ENCODE measurements at regions not wholly inside any gene's neighbourhood (a gene's known extent, or its start where the extent isn't known, plus 50 kb on each side); places are given as distances from the start of the nearest gene placed in this dataset.
"Not testable (repeated sequence)": the region's sequence is repeated elsewhere in the genome, so short reads cannot be mapped to it uniquely, and the experiment has no call there.

DNA sequence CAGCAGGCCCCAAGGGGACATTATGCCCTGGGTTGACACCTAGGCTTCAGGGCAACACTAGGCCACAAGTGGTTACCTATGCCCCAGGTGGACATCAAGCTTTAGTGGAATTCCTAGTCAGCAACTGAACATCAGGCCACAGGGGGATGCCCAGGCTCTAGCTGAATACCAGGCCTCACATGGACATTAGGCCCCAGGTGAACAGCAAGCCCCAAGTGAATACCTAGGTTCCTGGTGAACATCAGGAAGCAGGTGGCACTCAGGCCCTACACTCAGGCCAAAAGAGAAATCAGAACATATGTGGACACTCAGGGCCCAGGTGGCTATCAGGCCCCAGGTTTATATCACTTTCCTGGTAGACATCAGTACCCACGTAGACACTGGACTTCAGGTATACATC lies 75.2 kb upstream of the ZNF337 start:
- not testable (repeated sequence) for H3K27me3 Mint-ChIP-seq (ENCODE audit: low read depth); H3K4me3 Mint-ChIP-seq; H3K4me1 Mint-ChIP-seq (ENCODE audit: low read depth); H3K27ac Mint-ChIP-seq; H3K9me3 Mint-ChIP-seq; DNase-seq (ENCODE audit: low spot score); H3K36me3 Mint-ChIP-seq (ENCODE audit: low read depth)

DNA sequence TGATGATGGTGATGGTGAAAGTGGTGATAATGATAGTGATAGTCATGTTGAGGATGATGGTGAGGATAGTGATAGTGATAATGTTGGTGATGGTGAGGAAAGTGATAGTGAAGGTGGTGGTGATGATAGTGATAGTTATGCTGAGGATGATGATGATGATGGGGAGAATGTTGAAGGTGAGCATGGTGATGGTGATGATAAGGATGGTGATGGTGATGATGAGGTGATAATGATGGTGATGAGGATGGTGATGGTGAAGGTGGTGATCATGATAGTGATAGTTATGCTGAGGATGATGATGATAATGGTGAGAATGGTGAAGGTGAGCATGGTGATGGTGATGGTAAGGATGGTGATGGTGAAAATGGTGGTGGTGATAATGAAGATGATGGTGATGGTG lies 64.9 kb upstream of the ZNF337 start:
- H3K27ac Mint-ChIP-seq: no peak overlapping the region
- no peaks in the 10 kb centered on the region for H3K27me3 Mint-ChIP-seq (ENCODE audit: low read depth)
- DNase-seq (ENCODE audit: low spot score): no peak
- H3K36me3 Mint-ChIP-seq (ENCODE audit: low read depth): no peaks in the 10 kb centered on the region
- H3K9me3 Mint-ChIP-seq: no peaks in the 10 kb centered on the region
- H3K4me3 Mint-ChIP-seq: no peak overlapping the region
- H3K4me1 Mint-ChIP-seq (ENCODE audit: low read depth): no peaks in the 10 kb centered on the region

DNA sequence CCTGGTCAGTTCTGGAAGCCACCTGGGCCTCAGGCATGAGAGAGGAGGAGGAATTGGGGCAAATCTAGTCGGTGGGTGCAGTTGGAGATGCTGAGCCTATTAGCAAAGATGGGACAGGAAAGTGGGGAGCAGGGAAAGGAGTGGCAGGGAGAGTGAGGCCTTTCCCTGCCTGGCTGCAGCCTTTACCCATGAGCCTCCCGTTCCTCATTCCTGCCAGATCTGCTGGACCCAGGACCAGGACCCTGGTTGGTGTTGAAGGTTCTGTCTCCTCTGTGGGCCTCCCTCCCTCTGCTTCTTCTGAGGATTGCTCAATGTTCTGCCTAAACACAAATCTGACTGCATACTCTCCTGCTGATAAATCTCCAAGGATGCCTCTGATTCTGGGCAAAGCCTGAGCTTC lies 64.4 kb upstream of the ZNF337 start:
- not testable (repeated sequence) for H3K9me3 Mint-ChIP-seq

DNA sequence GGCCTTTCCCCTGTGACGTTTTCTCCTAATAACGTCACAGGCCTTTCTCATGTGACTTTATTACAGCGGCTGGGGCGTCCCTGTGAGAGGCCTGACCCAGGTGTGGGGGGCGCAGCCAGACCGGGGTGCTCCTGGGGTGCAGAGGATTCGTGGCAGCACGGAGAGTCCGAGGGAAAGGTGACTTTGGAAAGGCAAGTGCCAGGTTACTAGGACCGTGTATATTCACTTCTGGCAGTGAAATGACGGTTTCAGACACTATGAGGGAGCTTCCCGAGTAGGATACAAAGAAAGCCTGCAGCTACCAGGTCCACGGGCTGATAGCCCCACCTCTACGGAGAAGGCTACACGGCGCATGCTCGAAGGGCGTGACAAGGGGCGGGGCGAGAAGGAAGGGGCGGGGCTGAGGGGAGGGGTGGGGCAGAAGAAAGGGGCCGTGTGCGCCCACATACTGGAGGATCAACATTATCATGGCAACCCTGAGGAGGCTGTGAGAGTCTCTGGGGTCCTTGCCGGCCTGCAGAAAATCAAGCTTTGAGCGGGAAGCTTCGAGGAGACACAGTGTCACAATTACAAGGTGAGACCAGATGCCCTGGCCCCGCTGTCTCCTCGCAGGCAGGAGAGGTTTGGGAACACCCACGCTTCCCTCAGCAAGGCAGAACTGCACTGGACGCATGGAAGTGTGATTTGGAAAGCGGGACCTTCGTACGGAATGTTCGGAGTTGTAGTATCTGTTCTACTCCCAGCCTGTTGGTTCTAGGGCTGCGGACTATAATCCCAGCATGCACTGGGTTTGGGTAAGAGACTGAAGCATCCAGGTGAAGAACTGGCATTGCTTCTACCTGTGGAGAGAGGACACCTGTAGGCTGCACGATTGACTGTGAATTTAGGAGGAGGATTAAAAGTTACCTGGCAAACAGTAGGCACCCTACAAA lies 54.4 kb upstream of the ZNF337 start:
- Mint-ChIP-seq H3K36me3 (ENCODE audit: low read depth) (no peaks in the 10 kb centered on the region), H3K9me3 (no peaks in the 10 kb centered on the region), H3K4me1 (ENCODE audit: low read depth) (peaks cover 16% of the 10 kb centered on the region), H3K27ac (peak overlapping the region; percentile 71), H3K27me3 (ENCODE audit: low read depth) (no peaks in the 10 kb centered on the region), H3K4me3 (peak overlapping the region; percentile 85)
- DNase-seq (ENCODE audit: low spot score): peak; percentile 25

More for the DNA sequence above, 64.4 kb upstream of the ZNF337 start:
- not testable (repeated sequence) for DNase-seq (ENCODE audit: low spot score); H3K4me1 Mint-ChIP-seq (ENCODE audit: low read depth); H3K36me3 Mint-ChIP-seq (ENCODE audit: low read depth); H3K27me3 Mint-ChIP-seq (ENCODE audit: low read depth); H3K4me3 Mint-ChIP-seq; H3K27ac Mint-ChIP-seq

DNA sequence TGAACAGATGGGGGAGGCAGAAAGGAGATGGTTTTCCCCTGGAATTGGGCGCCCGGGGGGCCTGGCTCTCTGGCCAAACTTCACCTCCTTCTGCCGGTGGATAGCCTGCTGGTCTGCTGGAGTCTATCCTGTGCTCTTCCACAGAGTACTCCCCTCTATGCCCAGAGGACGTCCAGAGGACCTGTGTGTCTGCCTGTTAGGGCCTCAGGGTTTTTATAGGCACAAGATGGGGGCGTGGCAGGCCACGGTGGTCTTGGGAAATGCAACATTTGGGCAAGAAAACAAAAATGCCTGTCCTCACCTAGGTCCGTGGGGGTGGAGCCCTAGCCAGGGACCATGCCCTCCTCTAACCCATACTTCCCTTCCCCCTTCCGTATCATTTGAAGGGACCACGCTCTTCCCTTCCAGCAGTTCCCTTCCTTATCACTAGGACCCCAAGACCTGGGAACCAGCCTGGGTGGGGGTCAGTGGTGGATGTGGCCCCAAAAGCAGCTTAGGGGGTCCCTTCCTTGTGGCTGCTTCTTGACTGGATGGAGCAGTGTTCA lies 53.6 kb upstream of the ZNF337 start:
- Mint-ChIP-seq H3K36me3 (ENCODE audit: low read depth) (no peaks in the 10 kb centered on the region), H3K27ac (peak overlapping the region; percentile 71), H3K4me3 (peak overlapping the region; percentile 85), H3K27me3 (ENCODE audit: low read depth) (no peaks in the 10 kb centered on the region), H3K4me1 (ENCODE audit: low read depth) (peaks cover 16% of the 10 kb centered on the region), H3K9me3 (no peaks in the 10 kb centered on the region)
- no peak for DNase-seq (ENCODE audit: low spot score)

DNA sequence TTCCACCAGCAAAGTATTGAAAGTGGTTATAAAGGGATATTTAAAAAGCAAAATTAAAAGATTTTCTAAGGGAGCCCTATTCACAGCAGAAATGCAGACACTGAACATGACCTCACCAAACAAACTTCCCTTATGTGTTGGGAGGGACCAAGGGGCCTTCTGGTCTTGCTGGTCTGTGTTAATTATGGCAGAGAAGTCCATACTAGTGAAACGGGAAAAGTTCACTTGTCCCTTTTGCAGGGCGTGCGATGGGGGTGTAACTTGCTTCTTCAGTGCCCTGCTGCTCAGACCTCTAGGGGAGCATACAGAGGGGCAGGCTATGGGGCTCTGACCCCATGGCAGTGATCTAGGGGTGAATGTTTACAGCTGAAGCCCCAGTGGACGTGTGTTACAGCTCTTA lies 53.0 kb upstream of the ZNF337 start:
- Mint-ChIP-seq H3K9me3 (no peaks in the 10 kb centered on the region), H3K27ac (no peak overlapping the region), H3K4me1 (ENCODE audit: low read depth) (peaks cover 15% of the 10 kb centered on the region), H3K36me3 (ENCODE audit: low read depth) (no peaks in the 10 kb centered on the region), H3K4me3 (no peak overlapping the region), H3K27me3 (ENCODE audit: low read depth) (no peaks in the 10 kb centered on the region)
- no peak for DNase-seq (ENCODE audit: low spot score)
